Stomach (tissue), 4 donors: ENCODE measurements at regions not wholly inside any gene's neighbourhood (a gene's known extent, or its start where the extent isn't known, plus 50 kb on each side); places are given as distances from the start of the nearest gene placed in this dataset.

ENCODE experiments used
- POLR2A ChIP-seq, 4 donors: fragments of 450-650 bp; IDR thresholded peaks; one replicate each; pipeline ENCODE4 v1.6.1; 2016; ENCODE audit warnings: antibody characterized with exemption in 4 of 4, control low read depth in 2 of 4, mild to moderate bottlenecking in 1 of 4, moderate library complexity in 1 of 4
- POLR2AphosphoS5 ChIP-seq, 3 donors: sonication (generic); formaldehyde crosslinking; IDR thresholded peaks; one replicate each; pipeline ENCODE4 v1.6.1; 2016; ENCODE audit warnings: antibody characterized with exemption in 3 of 3
- TF ChIP-seq, protein P1 (sequence below), 7 experiments: fragments of 450-650 bp in 4 of 7; fragments of 200-600 bp in 3 of 7; sonication (generic) in 3 of 7; IDR thresholded peaks; one replicate each; pipeline ENCODE4 v1.5.1; 2016 to 2019; ENCODE audit warnings: antibody characterized with exemption in 7 of 7, control low read depth in 2 of 7, mild to moderate bottlenecking in 1 of 7

DNA sequence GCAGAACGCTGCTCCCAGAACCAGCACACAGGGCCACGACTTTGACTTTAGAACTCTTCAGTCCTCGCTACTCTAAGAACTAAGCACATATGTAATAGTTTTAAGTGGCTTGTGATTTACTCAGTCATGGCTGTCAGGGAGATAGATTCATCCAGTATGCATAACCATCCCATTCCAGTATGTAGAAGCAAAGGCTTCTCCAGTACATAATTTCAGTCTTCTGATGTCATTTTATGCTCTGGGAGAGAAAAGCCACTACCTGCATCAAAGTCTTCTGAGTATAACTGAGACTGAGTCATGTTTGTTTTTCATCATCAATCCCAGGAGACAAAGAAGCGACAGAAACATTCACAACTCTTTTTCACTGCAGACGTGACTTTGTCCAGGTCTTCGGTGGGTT is 885.7 kb downstream of the PLA2G4A start:
- no peak for TF ChIP-seq POLR2A (IDR thresholded peaks at IDR 0.05)
- TF ChIP-seq, protein P1, sequence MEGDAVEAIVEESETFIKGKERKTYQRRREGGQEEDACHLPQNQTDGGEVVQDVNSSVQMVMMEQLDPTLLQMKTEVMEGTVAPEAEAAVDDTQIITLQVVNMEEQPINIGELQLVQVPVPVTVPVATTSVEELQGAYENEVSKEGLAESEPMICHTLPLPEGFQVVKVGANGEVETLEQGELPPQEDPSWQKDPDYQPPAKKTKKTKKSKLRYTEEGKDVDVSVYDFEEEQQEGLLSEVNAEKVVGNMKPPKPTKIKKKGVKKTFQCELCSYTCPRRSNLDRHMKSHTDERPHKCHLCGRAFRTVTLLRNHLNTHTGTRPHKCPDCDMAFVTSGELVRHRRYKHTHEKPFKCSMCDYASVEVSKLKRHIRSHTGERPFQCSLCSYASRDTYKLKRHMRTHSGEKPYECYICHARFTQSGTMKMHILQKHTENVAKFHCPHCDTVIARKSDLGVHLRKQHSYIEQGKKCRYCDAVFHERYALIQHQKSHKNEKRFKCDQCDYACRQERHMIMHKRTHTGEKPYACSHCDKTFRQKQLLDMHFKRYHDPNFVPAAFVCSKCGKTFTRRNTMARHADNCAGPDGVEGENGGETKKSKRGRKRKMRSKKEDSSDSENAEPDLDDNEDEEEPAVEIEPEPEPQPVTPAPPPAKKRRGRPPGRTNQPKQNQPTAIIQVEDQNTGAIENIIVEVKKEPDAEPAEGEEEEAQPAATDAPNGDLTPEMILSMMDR (IDR thresholded peaks at IDR 0.05): no peak
- TF ChIP-seq POLR2AphosphoS5 (IDR thresholded peaks at IDR 0.05): no peak
